ENCODE measurements at regions not wholly inside any gene's neighbourhood (a gene's known extent, or its start where the extent isn't known, plus 50 kb on each side); places are given as distances from the start of the nearest gene placed in this dataset.

- no peak for TF ChIP-seq CTCF (conservative IDR thresholded peaks at IDR 0.05; ENCODE audit: low read length)
- TF ChIP-seq EZH2phosphoT487 (IDR thresholded peaks at IDR 0.05; ENCODE audit: borderline replicate concordance, low read depth, low read length): no peak
These were observed 55.4 kb upstream of the NCOA1 start for GRCh38 chr2:24435391-24436316.
